ENCODE measurements at regions not wholly inside any gene's neighbourhood (a gene's known extent, or its start where the extent isn't known, plus 50 kb on each side); places are given as distances from the start of the nearest gene placed in this dataset.
"Not testable (repeated sequence)": the region's sequence is repeated elsewhere in the genome, so short reads cannot be mapped to it uniquely, and the experiment has no call there.

DNA sequence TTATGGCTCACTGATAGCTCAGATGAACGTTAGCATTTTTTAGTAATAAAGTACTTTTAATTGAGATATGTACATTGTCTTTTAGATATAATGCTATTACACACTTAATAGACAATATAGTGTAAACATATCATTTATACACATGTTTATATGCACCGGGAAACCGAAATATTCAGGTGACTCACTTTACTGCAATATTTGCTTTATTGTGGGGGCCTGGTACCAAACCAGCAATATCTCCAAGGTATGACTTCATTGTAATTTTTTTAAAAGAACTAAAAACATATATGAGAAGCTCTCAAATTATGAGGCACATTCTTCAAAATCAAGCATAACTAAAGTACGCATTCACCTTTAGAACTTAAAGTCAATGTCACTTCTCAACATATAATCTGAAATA, 231.2 kb upstream of the SLC7A11 start:
- Histone ChIP-seq H3K4me3 (no peak overlapping the region), H3K36me3 (no peaks in the 10 kb centered on the region), H3K9me3 (no peaks in the 10 kb centered on the region), H3K27ac (no peak overlapping the region), H3K27me3 (replicated peaks in 1 of 7) (no peaks in the 10 kb centered on the region), H3K4me1 (no peaks in the 10 kb centered on the region)
- DNase-seq, result no peak
- intact Hi-C loops (cut with DNase I; ENCODE audit: low total_unique reads), result no loop called here
- TF ChIP-seq POLR2AphosphoS5 (IDR thresholded peaks at IDR 0.05), result no peak
- TF ChIP-seq POLR2A (IDR thresholded peaks at IDR 0.05), result no peak
- WGBS, 5 donors, result 89 to 95% (median 91%) methylated on average over 4 of the region's 4 CpGs

- TF ChIP-seq POLR2A (IDR thresholded peaks at IDR 0.05) (no peak), POLR2AphosphoS5 (IDR thresholded peaks at IDR 0.05) (no peak)
- TF ChIP-seq, protein P1, sequence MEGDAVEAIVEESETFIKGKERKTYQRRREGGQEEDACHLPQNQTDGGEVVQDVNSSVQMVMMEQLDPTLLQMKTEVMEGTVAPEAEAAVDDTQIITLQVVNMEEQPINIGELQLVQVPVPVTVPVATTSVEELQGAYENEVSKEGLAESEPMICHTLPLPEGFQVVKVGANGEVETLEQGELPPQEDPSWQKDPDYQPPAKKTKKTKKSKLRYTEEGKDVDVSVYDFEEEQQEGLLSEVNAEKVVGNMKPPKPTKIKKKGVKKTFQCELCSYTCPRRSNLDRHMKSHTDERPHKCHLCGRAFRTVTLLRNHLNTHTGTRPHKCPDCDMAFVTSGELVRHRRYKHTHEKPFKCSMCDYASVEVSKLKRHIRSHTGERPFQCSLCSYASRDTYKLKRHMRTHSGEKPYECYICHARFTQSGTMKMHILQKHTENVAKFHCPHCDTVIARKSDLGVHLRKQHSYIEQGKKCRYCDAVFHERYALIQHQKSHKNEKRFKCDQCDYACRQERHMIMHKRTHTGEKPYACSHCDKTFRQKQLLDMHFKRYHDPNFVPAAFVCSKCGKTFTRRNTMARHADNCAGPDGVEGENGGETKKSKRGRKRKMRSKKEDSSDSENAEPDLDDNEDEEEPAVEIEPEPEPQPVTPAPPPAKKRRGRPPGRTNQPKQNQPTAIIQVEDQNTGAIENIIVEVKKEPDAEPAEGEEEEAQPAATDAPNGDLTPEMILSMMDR (IDR thresholded peaks at IDR 0.05 in 8 of 11, conservative IDR thresholded peaks at IDR 0.05 in 3 of 11), result no peak
- H3K9me3 ChIP-seq, result no peaks in the 10 kb centered on the region
- H3K4me1 ChIP-seq, result no peaks in the 10 kb centered on the region
- no peak overlapping the region for H3K27ac ChIP-seq
- intact Hi-C loops (cut with DNase I; ENCODE audit: low total_unique reads), result no loop called here
- no peak overlapping the region for H3K4me3 ChIP-seq
- 79 to 90% (median 80%) methylated on average over 6 of the region's 6 CpGs for WGBS, 5 donors
- no peaks in the 10 kb centered on the region for H3K36me3 ChIP-seq
- no peak for DNase-seq
- no peaks in the 10 kb centered on the region for H3K27me3 ChIP-seq (replicated peaks in 1 of 7)
Observed at GRCh38 chr4:138460477-138461414, 218.6 kb upstream of the SLC7A11 start.

DNA sequence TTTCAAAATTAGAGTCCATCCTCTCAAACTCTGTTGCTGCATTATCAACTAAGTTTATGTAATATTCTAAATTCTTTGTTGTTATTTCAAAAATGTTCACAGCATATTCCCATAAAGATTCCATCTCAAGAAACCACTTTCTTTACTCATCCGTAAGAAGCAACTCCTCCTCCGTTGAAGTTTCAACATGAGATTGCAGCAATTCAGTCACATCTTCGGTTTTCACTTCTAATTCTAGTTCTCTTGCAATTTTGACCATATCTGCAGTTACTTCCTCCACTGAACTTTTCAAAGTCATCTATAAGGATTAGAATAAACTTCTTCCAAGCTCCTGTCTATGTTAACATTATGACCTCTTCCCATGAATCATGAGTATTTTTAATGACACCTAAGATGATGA, 216.6 kb upstream of the SLC7A11 start:
- no peak for DNase-seq
- intact Hi-C loops (cut with DNase I; ENCODE audit: low total_unique reads), result no loop called here
- Histone ChIP-seq H3K27me3 (replicated peaks in 1 of 7) (no peaks in the 10 kb centered on the region), H3K36me3 (no peaks in the 10 kb centered on the region), H3K4me1 (no peaks in the 10 kb centered on the region), H3K4me3 (no peak overlapping the region), H3K27ac (no peak overlapping the region), H3K9me3 (no peaks in the 10 kb centered on the region)
- TF ChIP-seq POLR2A (IDR thresholded peaks at IDR 0.05), result no peak
- WGBS, 5 donors, result 45 to 86% (median 68%) methylated on average over 3 of the region's 3 CpGs

- H3K4me3 ChIP-seq; DNase-seq; H3K27ac ChIP-seq; H3K36me3 ChIP-seq; intact Hi-C loops (cut with DNase I; ENCODE audit: low total_unique reads); H3K9me3 ChIP-seq; H3K4me1 ChIP-seq; H3K27me3 ChIP-seq (replicated peaks in 1 of 7): not testable (repeated sequence)
- 80 to 96% (median 92%) methylated on average over 2 of the region's 2 CpGs for WGBS, 5 donors
Observed at GRCh38 chr4:138456349-138456748, 214.2 kb upstream of the SLC7A11 start.

GRCh38 chr4:138455097-138455496, 212.9 kb upstream of the SLC7A11 start:
- Histone ChIP-seq H3K4me3 (no peak overlapping the region), H3K27me3 (replicated peaks in 1 of 7) (no peaks in the 10 kb centered on the region), H3K36me3 (no peaks in the 10 kb centered on the region), H3K9me3 (no peaks in the 10 kb centered on the region), H3K27ac (no peak overlapping the region), H3K4me1 (no peaks in the 10 kb centered on the region)
- intact Hi-C loops (cut with DNase I; ENCODE audit: low total_unique reads), result no loop called here
- TF ChIP-seq, protein P1 (IDR thresholded peaks at IDR 0.05 in 8 of 11, conservative IDR thresholded peaks at IDR 0.05 in 3 of 11), result no peak
- no peak for TF ChIP-seq POLR2AphosphoS5 (IDR thresholded peaks at IDR 0.05)
- TF ChIP-seq POLR2A (IDR thresholded peaks at IDR 0.05), result no peak
- 90 to 97% (median 96%) methylated on average over 1 of the region's 1 CpG for WGBS, 5 donors
- no peak for DNase-seq
